GM13976 (cell line): ENCODE measurements at regions not wholly inside any gene's neighbourhood (a gene's known extent, or its start where the extent isn't known, plus 50 kb on each side); places are given as distances from the start of the nearest gene placed in this dataset.

Source experiments
- DNase-seq: peaks from one replicate; pipeline ENCODE4 v3.0.0; 2012; ENCODE audit warnings: low spot score
- in situ Hi-C: fragments of 300-500 bp; cut with MboI; formaldehyde crosslinking; loops from one replicate; pipeline ENCODE4 v1.12.0; 2022; ENCODE audit warnings: low sequenced_read_pairs, mixed read lengths, inconsistent platforms; ENCODE audit not compliant: unreplicated experiment
- TF ChIP-seq, protein P1 (sequence below): IDR thresholded peaks from 2 replicates; pipeline ENCODE4 v1.5.1; 2012; ENCODE audit warnings: borderline replicate concordance, mild to moderate bottlenecking; ENCODE audit not compliant: insufficient read depth; ENCODE audit errors: extremely low read depth, missing control alignments, control extremely low read depth

DNA sequence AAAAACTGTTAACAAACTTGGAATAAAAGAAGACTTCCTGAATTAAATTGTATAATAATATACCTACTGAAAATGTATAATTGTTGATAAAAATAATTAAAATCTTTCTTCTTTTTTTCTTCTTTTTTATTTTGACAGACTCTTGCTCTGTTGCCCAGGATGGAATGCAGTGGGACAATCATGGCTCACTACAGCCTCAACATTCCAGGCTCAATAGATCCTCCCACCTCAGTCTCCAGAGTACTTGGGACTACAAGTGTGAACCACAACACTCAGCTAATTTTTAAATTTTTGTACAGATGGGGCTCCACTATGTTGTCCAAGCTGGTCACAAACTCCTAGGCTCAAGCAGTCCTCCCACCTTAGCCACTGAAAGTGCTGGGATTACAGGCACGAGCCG, 1063.8 kb upstream of the CNTN5 start:
- in situ Hi-C loops = no loop called here
- TF ChIP-seq, protein P1, sequence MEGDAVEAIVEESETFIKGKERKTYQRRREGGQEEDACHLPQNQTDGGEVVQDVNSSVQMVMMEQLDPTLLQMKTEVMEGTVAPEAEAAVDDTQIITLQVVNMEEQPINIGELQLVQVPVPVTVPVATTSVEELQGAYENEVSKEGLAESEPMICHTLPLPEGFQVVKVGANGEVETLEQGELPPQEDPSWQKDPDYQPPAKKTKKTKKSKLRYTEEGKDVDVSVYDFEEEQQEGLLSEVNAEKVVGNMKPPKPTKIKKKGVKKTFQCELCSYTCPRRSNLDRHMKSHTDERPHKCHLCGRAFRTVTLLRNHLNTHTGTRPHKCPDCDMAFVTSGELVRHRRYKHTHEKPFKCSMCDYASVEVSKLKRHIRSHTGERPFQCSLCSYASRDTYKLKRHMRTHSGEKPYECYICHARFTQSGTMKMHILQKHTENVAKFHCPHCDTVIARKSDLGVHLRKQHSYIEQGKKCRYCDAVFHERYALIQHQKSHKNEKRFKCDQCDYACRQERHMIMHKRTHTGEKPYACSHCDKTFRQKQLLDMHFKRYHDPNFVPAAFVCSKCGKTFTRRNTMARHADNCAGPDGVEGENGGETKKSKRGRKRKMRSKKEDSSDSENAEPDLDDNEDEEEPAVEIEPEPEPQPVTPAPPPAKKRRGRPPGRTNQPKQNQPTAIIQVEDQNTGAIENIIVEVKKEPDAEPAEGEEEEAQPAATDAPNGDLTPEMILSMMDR = no peak
- no peak for DNase-seq

DNA sequence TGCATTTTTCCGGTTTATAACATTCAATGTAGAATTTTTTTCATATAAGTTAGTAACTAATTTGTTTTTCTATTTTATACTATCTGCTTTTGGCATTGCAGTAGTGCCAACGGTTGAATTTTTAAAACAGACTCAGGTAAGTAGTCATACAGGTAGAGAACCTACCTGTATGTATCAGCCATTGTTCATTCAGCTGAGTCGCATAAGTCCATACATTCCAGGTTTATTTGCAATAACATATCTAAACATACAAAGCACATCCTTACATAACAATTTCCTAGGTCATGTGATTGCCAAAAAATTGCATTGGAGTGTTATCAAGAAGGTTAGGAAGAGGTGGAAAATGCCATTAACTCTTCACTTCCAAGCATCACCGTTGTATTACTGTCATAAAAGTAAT, 1059.3 kb upstream of the CNTN5 start:
- DNase-seq = no peak
- in situ Hi-C loops = no loop called here
- TF ChIP-seq, protein P1 = no peak

DNA sequence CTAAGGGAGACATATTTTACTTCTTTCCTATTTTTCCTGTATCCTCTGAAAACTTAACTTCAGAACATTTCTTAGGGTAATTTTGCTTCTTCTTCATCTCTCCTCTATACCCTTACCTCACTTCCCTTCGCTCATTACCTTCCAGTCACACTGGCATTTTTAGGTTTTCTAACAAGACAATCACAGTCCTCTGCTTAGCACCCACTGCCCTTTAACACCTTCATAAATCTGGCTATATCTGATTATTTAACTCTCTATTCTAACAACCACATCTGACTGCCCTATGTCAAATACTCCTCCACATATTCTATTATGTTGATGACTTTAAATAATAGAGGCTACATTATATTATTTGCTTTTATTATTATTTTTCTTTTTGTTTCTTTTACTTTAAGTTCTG, 1058.0 kb upstream of the CNTN5 start:
- in situ Hi-C loops = no loop called here
- DNase-seq = no peak
- TF ChIP-seq, protein P1 = no peak

DNA sequence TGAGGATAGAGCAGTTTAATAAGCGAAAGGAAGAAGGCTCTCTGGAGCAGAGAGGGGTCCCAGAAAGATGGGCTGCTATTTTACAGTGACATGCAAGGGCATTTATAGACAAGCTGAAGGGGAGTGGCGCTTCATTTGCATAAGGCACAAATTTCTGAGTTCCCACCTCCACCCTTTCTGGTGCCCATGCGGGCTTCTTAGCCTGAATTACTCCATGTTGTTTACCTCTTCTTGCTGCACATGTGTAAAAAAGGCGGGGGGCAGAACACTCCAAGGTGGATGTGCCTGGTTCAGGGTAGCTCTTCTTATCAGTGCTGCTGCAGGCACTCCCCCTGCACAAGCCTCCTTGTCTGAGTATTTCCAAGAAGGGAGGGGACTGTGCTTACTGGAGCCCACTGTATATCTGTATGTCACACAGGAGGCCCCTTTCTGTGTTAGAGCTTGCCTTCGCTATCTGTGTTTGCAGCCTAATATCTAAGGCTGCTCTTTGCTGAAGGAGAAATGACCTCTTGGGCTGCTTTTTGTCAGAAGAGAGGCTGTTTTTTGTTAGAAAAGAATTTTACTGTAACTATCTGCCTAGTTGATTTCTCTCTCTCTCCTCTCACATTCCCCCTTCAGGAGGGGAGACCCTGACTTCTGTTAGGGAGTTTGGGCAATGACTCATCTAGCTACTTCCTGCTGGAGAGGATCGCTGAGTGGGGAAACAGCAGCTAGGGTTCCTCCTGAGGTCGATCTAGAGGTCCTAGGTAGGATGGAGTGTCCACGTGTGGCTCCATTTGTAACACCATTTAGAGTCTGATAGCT, 1057.0 kb upstream of the CNTN5 start:
- in situ Hi-C loops = no loop called here
- DNase-seq = no peak
- TF ChIP-seq, protein P1 = no peak

DNA sequence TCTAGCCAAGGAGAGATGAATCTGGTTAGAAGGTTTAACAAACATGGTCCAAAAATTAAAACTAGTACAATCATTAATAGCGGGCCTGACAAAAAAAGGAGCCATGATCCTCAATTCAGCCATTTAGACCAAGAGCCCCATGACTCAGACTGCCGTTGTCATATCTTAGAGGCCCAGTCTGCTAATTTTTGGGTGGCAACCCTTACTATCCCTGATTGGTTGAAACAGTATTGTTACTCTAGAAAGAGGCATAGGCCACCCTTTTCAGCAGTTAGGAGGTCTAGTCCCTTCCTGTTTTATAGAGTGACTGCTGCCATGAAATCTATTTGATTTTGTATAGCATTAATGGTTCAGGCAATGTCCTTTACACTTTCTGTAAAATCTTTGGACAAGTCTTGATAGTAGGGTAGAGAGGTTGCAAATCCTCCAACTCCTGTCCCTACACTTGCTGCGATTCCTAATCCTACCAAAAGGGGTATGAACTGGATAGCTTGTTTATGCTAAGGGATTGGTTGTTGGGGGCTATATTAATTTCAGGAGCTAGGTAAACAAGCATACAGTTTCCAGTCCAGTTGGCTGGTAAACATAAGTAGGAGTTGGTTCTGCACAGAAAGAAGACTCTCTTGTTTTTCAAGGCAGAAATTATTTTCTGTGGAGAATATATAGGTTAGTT, 1056.3 kb upstream of the CNTN5 start:
- TF ChIP-seq, protein P1 = no peak
- no peak for DNase-seq
- in situ Hi-C loops = no loop called here

DNA sequence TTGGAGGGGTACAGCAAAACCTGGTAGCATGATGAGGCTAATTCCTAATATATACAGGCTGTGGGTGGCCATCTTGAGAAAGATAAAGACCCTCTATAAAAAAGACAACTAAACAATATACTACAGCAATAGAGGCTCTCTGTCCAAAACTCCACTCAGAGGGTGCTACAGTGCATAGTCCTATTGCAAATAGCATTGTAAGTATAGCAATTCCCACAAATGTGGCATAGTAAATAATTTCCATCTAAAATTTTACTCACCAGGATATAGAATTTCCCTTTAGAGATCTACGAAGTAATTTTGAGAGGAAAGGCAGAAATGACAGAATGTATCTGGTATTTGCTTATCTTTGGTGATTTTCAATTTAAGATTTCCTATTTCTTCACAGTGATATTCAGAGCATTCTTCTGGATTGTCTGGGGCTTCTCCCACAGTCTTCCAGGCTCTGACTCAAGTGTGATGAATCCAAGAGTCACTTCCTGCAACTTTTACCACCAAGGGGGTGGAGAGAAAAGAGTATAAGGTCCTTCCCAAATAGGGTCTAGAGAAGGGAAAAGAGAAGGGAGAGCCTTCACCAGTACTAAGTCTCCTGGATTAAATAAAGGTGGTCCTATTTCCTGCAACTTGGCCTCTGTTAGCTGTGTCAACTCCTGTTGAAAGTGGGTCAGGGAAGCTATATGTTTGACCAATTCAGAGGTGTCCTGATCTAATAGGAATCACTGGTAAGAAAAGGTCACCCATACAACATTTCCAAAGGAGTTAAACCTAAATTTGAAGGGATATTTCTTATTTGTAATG, 1054.7 kb upstream of the CNTN5 start:
- in situ Hi-C loops = no loop called here
- no peak for DNase-seq

More for the DNA sequence above, 1054.7 kb upstream of the CNTN5 start:
- TF ChIP-seq, protein P1 = no peak
